GM20000 (cell line): ENCODE measurements at regions not wholly inside any gene's neighbourhood (a gene's known extent, or its start where the extent isn't known, plus 50 kb on each side); places are given as distances from the start of the nearest gene placed in this dataset.
"Not testable (repeated sequence)": the region's sequence is repeated elsewhere in the genome, so short reads cannot be mapped to it uniquely, and the experiment has no call there.

Source experiments
- DNase-seq: peaks from one replicate; pipeline ENCODE4 v3.0.0; 2012; ENCODE audit warnings: low spot score
- CTCF ChIP-seq: IDR thresholded peaks from 2 replicates; pipeline ENCODE4 v1.5.1; 2012; ENCODE audit warnings: mild to moderate bottlenecking, control low read depth; ENCODE audit errors: extremely low read depth, missing control alignments

- no peak for DNase-seq
- TF ChIP-seq CTCF, result no peak
These were observed 160.2 kb downstream of the PDCD6IP start for GRCh38 chr3:33958661-33959060.

DNA sequence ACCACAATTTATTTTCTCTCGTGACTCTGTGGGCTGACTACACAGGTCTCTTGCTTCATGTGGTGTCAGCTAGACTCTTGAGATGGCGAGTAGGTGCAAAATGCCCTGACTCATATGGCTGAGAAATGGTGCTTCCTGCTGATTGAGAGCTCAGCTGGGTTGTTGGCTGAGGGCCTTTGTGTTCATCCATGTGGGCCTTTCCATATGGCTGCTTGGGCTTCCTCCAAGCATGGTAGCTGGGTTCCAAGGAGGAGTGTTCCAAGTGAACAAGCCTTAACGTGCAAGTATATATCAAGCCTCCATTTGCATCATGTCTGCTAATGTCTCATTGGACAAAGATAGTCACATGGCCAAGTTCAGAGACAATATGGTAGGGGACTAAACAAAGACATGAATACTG lies 164.0 kb downstream of the PDCD6IP start:
- no peak for TF ChIP-seq CTCF
- no peak for DNase-seq

DNA sequence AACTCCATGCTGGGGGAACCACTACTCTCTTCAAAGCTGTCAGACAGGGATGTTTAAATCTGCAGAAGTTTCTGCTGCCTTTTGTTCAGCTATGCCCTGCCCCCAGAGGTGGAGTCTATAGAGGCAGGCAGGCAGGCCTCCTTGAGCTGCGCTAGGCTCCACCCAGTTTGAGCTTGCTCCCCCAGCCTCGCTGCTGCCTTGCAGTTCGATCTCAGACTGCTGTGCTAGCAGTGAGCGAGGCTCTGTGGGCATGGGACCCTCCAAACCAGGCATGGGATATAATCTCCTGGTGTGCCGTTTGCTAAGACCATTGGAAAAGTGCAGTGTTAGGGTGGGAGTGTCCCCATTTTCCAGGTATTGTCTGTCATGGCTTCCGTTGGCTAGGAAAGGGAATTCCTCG lies 171.8 kb downstream of the PDCD6IP start:
- not testable (repeated sequence) for DNase-seq

DNA sequence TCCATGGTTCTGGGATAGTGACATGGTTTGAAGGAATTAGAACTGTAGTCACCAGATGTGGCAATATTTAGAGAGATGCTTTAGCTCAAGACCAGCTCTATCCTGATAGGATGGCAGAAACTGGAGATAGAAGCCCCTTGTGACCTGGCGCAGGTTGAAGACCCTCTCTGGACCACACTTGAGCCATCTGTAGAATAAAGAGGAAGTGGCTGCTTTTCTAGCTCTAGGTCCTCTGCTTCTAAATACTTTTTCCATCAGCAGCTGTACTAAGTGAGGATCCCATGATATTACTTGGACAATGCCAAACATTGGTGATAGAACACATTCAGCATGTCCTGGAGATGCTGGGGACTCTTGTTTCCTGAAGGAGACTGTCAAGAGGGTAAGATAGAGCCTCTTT lies 172.6 kb downstream of the PDCD6IP start:
- no peak for DNase-seq
- no peak for TF ChIP-seq CTCF

- no peak for TF ChIP-seq CTCF
- DNase-seq, result no peak
These were observed 177.0 kb downstream of the PDCD6IP start for GRCh38 chr3:33975463-33975862.

GRCh38 chr3:33977227-33977626 lies 178.8 kb downstream of the PDCD6IP start:
- no peak for TF ChIP-seq CTCF

DNA sequence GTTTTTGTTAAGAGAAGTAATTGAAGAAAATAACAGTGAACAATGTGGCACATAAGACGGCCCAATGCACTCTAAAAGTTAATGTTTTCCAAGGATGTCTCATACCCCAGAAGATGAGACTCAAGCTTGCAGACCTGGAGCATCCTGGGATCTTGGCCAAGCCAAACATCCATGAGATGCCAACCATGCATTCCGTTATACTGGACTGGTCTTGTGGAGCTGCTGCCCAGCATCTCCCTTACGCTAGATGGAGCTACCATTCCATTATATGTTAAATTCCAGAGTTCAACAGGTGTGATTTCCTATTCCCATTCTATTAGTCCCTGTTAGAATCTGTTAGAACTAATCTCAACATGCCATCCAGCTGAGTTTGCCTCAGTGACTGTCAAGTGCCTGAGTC lies 181.8 kb downstream of the PDCD6IP start:
- TF ChIP-seq CTCF, result no peak
- peak; percentile 16 for DNase-seq

More at GRCh38 chr3:33977227-33977626, 178.8 kb downstream of the PDCD6IP start:
- DNase-seq, result no peak

- TF ChIP-seq CTCF, result no peak
- no peak for DNase-seq
These were observed 183.9 kb downstream of the PDCD6IP start for GRCh38 chr3:33982269-33982798.

DNA sequence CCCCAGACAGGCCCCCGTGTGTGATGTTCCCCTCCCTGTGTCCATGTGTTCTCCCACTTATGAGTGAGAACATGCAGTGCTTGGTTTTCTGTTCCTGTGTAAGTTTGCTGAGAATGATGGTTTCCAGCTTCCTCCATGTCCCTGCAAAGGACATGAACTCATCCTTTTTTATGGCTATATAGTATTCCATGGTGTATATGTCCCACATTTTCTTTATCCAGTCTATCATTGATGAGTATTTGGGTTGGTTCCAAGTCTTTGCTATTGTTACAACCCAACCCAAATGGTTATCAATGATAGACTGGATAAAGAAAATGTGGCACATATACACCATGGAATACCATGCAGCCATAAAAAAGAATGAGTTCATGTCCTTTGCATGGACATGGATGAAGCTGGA lies 184.5 kb downstream of the PDCD6IP start:
- DNase-seq, result not testable (repeated sequence)
